Thymus (tissue), 11 donors: ENCODE measurements at regions not wholly inside any gene's neighbourhood (a gene's known extent, or its start where the extent isn't known, plus 50 kb on each side); places are given as distances from the start of the nearest gene placed in this dataset.

Experiments
- DNase-seq, 9 donors: peaks; one replicate each; pipeline ENCODE4 v3.0.0-alpha.2; 2013; ENCODE audit warnings: low spot score in 9 of 9, low read depth in 6 of 9, missing footprints in 1 of 9
- H3K27ac ChIP-seq, 2 donors: one replicate each; pipeline ENCODE4 v1.5.1; 2013; ENCODE audit warnings: control low read depth in 1 of 2, low read depth in 1 of 2, low read length in 1 of 2, mild to moderate bottlenecking in 1 of 2, moderate library complexity in 1 of 2
- H3K27me3 ChIP-seq, 2 donors: one replicate each; pipeline ENCODE4 v1.5.1; 2013; ENCODE audit warnings: low read length in 1 of 2; ENCODE audit not compliant: control insufficient read depth in 2 of 2, insufficient read depth in 1 of 2
- H3K36me3 ChIP-seq, 2 donors: one replicate each; pipeline ENCODE4 v1.5.1; 2013; ENCODE audit warnings: low read length in 1 of 2, mild to moderate bottlenecking in 1 of 2, moderate library complexity in 1 of 2; ENCODE audit not compliant: control insufficient read depth in 2 of 2, insufficient read depth in 2 of 2
- H3K4me1 ChIP-seq, 2 donors: one replicate each; pipeline ENCODE4 v1.5.1; 2013; ENCODE audit warnings: low read length in 2 of 2; ENCODE audit not compliant: control insufficient read depth in 2 of 2, insufficient read depth in 2 of 2
- H3K4me3 ChIP-seq, 2 donors: one replicate each; pipeline ENCODE4 v1.5.1; 2013; ENCODE audit warnings: low read length in 2 of 2, control low read depth in 1 of 2, mild to moderate bottlenecking in 1 of 2
- H3K9me3 ChIP-seq, 2 donors: one replicate each; pipeline ENCODE4 v1.5.1; 2013; ENCODE audit warnings: low read length in 1 of 2, mild to moderate bottlenecking in 1 of 2; ENCODE audit not compliant: control insufficient read depth in 2 of 2, insufficient read depth in 1 of 2
- WGBS: extraction: QIAGEN DNeasy Blood & Tissue Kit; methylation state at CpG from one replicate; pipeline ENCODE4 v1.1.7; 2013; 5-methylcytosine and 5-hydroxymethylcytosine counted together
- donor health status: healthy.

DNA sequence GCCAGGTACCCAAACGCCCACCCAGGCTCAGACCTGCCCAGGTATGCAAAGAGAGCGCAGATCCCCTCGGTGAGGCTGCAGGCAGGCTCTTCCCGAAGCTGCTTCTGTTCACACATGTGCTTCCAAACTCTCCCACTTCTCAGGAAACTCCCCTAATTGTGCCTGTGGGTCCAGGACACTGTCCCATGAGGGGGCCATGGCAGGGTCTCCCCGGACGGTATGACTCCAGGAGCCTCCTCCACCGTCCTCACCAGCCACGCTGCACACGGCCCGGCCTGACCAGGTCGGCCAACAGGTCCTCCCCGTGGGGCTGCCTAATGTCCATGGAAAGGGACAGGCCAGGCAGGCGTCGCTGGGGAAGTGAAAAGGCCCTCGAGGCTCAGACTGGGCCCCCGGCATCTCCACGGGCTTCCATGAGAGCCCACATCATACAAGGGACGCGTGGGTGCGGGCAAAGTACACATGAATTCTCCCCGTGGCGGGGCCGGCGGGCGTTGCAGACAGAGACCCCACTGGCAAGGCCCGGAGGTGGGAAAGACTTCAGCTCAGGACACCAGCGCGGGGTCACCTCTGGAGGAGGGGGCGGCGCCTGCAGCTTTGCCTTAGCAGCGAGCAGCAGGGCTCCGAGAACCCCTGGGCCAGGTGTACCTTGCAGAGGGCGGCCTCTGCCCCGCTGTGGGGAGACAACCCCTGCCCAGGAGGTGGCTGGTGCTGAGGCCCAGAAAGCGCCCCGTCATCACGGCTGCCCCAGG, 526.1 kb downstream of the BRD1 start:
- H3K36me3 ChIP-seq, result no peaks in the 10 kb centered on the region
- H3K9me3 ChIP-seq, result no peaks in the 10 kb centered on the region
- 91% methylated on average over 37 of the region's 37 CpGs for WGBS
- no peaks in the 10 kb centered on the region for H3K4me1 ChIP-seq
- H3K27ac ChIP-seq, result no peak overlapping the region
- no peak overlapping the region for H3K4me3 ChIP-seq
- no peaks in the 10 kb centered on the region for H3K27me3 ChIP-seq
- DNase-seq, result no peak

DNA sequence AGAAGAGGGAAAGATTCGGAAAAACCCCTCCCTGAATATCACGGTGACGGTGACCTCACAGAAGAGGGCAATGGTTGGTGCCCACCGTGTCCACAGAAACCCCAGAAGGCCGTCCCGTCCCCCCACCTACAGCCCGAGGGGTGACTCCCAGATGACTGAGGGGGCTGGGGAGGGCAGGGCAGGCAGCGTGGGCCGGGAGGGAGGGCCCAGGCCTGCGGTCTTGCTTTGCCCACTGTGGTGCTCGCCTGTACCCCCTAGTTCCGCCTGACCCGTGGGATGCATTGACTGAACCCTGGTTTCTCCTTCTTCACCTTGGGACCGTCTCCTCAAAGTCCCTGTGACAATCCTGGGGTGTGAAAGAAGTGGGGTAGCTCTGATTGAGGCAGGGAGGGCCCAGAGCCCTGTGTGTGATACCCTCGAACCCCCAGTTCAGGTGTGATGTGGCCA, 526.7 kb downstream of the BRD1 start:
- WGBS, result 92% methylated on average over 15 of the region's 15 CpGs

DNA sequence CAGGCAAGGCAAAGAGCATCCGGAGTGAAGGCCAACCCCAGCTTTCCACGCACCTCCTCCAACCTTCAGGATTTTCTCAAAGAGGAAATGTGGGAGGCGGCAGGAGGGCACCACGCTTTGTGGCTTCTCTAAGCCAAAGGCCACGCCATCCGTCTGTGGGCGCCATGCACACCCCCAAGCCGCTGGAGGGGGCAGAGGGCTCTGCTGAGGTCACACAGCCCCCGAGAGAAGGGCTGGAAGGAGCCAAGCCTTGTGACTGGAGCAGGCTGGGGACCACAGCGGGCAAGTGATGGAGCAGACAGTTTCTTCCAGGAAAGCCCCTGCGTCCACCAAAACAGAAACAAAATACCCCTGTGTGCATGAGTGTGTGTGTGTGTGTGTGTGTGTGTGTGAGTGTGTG, 527.4 kb downstream of the BRD1 start:
- no peak for DNase-seq
- no peak overlapping the region for H3K27ac ChIP-seq
- H3K9me3 ChIP-seq, result no peaks in the 10 kb centered on the region
- H3K36me3 ChIP-seq, result no peaks in the 10 kb centered on the region
- H3K27me3 ChIP-seq, result no peaks in the 10 kb centered on the region
- H3K4me1 ChIP-seq, result no peaks in the 10 kb centered on the region
- no peak overlapping the region for H3K4me3 ChIP-seq
- WGBS, result 84% methylated on average over 11 of the region's 11 CpGs

More for the DNA sequence above, 526.7 kb downstream of the BRD1 start:
- H3K27ac ChIP-seq, result no peak overlapping the region
- no peak overlapping the region for H3K4me3 ChIP-seq
- H3K36me3 ChIP-seq, result no peaks in the 10 kb centered on the region
- H3K27me3 ChIP-seq, result no peaks in the 10 kb centered on the region
- H3K4me1 ChIP-seq, result no peaks in the 10 kb centered on the region
- DNase-seq, result no peak
- no peaks in the 10 kb centered on the region for H3K9me3 ChIP-seq

DNA sequence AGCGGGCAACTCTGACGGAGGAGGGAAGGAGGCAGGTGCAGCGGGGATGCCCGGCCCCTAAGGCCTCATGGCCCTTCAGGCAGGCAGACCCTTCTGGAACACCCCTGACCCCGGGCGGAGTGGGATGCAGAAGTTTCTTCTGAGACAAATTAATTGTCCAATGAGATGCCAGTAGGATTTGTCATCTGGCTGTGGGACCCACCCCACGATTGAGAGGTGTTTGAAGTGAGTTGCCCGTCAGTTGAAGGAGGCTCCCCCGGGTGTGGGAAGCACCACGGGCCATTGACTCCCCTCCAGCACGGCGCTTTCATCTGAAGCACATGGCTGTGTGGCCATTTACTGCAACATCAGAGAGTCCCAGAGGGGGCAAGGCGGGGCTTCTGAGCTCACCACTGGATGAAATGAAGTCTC, 527.8 kb downstream of the BRD1 start:
- no peak for DNase-seq
- no peaks in the 10 kb centered on the region for H3K36me3 ChIP-seq
- peaks cover 0 to 1% of the 10 kb centered on the region in 2 donors for H3K9me3 ChIP-seq
- WGBS, result 90% methylated on average over 13 of the region's 13 CpGs
- no peaks in the 10 kb centered on the region for H3K27me3 ChIP-seq
- no peak overlapping the region for H3K27ac ChIP-seq
- no peak overlapping the region for H3K4me3 ChIP-seq
- H3K4me1 ChIP-seq, result no peaks in the 10 kb centered on the region

DNA sequence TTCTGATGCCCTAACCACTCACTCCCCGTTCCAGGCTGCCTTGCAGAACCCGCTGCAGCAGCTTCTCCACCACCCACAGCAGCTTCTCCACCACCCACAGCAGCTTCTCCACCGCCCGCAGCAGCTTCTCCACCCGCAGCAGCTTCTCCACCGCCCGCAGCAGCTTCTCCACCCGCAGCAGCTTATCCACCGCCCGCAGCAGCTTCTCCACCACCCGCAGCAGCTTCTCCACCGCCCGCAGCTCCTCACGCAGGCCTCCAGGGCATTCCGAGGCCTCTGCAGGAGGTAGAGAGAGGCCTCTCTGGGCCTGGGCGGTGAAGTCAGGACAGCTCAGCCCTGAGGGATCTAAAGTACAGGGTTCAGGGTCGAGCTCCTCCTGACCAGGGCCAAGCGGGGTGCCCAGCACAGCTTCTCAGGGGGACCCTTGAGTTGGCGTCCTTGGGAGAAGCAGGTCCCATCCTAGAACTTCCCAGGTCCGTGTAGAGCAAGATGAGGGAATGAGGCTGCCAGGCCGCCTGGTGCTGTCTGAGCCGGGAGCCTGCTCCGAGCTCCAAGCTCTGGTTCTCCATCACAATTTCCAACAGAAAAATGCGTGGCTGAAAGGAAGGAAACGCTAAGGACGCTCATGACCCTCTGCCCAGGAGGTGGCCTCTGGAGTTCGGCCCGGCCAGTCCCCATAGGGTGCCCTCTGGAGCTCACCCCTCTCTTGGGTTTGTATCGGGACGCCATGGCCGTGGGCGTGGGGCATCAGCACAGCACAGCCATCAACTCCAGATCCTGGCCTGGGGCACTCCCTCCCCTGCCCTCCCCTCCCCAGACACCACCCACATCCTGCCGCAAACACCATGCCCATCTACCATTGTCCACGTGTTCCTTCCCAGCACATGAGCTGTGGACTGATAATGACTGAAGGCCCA, 528.6 kb downstream of the BRD1 start:
- no peak overlapping the region for H3K4me3 ChIP-seq
- H3K36me3 ChIP-seq, result no peaks in the 10 kb centered on the region
- no peaks in the 10 kb centered on the region for H3K4me1 ChIP-seq
- H3K27ac ChIP-seq, result no peak overlapping the region
- peaks cover 0 to 5% of the 10 kb centered on the region in 2 donors for H3K9me3 ChIP-seq
- WGBS, result 90% methylated on average over 34 of the region's 34 CpGs
- no peak for DNase-seq
- no peaks in the 10 kb centered on the region for H3K27me3 ChIP-seq

DNA sequence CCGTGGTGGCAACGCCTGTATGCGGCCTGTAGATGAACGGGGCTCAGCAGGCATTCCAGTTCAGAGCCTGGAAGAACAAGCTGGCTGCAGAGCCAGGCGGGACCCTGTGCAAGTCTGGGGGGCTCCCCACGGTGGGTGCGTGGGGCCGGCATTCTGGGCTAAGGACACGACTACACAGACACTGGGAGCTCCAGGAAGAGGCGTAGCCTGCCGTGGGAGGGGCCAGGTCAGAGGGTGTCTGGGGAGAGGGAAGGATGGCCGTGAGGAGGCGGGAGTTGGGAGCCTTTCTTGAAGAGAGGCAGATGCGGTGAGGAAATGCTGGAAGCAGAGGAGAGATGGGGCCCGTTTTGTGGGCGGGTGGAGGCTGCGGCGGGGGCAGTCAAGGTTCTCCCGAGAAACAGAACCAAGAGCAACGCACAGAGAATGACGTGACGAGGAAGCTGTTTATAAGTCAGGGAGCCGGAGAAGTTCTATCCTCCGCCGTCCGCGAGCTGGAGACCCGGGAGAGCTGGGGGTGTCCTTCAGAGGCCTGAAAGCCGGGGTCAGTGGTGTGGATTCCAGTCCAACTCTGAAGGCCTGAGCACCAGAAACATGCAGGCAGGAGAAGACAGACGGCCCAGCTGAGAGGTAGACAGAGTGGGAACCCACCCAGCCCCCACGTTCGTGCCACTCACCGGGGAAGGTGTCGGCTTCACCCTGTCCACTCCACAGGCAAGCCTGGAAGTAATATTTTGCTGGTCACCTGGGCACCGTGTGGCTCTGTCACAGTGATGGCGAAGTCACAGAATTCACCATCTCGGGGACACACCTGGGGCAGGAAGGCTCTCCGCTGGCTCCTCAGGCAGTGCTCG, 529.6 kb downstream of the BRD1 start:
- no peak for DNase-seq
- WGBS, result 82% methylated on average over 39 of the region's 39 CpGs

DNA sequence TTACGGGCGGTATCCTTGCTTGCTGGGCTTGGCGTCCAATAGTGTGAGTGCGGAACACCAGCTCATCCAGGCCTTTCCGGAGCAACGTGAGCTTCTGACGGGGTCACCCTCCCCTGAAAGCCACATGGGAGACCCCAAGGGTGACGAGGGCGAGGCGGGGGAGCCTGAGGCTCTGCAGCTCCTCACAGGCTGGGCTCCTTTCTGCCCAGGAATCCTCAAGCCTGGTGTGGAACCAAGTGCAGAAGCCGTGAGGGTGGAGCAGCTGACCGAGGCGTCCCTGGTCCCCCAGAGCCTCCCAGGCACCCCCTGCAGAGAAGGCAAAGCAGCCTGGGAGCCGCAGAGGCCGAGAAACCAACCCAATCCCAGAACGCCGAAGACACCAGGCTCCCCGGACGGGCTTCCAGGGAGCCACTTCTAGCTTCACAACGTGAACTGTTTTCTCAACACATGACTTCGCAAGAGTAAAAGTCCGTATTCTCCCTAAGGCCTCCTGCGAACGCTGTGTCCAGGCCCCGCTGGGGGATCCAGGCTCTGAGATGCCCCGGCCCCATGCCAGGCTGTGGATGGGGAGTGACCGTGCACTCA, 530.3 kb downstream of the BRD1 start:
- H3K27ac ChIP-seq, result no peak overlapping the region
- H3K9me3 ChIP-seq, result peaks cover 0 to 5% of the 10 kb centered on the region in 2 donors
- H3K27me3 ChIP-seq, result no peaks in the 10 kb centered on the region
- 91% methylated on average over 27 of the region's 27 CpGs for WGBS
- H3K4me3 ChIP-seq, result no peak overlapping the region
- no peaks in the 10 kb centered on the region for H3K36me3 ChIP-seq
- no peaks in the 10 kb centered on the region for H3K4me1 ChIP-seq
- DNase-seq, result no peak

More for the DNA sequence above, 529.6 kb downstream of the BRD1 start:
- Histone ChIP-seq H3K36me3 (no peaks in the 10 kb centered on the region), H3K27me3 (no peaks in the 10 kb centered on the region), H3K27ac (no peak overlapping the region), H3K4me1 (no peaks in the 10 kb centered on the region), H3K4me3 (no peak overlapping the region), H3K9me3 (peaks cover 0 to 5% of the 10 kb centered on the region in 2 donors)

DNA sequence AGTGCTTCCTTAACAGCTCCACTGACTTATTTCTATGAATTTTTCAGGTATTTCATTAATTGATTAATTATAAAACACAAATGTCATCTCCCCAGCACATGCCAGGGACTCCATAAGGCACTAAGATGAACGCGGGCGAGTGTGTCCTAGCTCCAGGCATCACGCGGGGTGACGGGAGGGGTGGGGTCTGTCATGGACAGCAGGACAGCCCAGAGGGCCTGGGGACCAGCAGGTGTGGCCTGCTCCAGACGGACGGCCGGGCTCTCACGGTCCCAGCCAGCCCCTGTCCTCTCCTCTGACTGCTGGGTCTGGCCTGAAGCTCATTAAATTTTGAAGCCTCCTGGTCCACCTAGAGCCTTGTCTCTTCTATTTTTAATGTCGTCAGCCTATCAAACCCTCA, 531.1 kb downstream of the BRD1 start:
- H3K9me3 ChIP-seq, result peaks cover 0 to 5% of the 10 kb centered on the region in 2 donors
- H3K4me3 ChIP-seq, result no peak overlapping the region
- no peaks in the 10 kb centered on the region for H3K27me3 ChIP-seq
- H3K27ac ChIP-seq, result no peak overlapping the region
- 90% methylated on average over 11 of the region's 11 CpGs for WGBS
- H3K4me1 ChIP-seq, result no peaks in the 10 kb centered on the region
- DNase-seq, result no peak
- H3K36me3 ChIP-seq, result no peaks in the 10 kb centered on the region
